ENCODE measurements at regions not wholly inside any gene's neighbourhood (a gene's known extent, or its start where the extent isn't known, plus 50 kb on each side); places are given as distances from the start of the nearest gene placed in this dataset.

- TF ChIP-seq CTCF (IDR thresholded peaks at IDR 0.05; ENCODE audit: low read depth, low read length) (no peak), POLR2A (IDR thresholded peaks at IDR 0.05; ENCODE audit: extremely low read depth, insufficient read length) (no peak), MYC (IDR thresholded peaks at IDR 0.05; ENCODE audit: low read depth, low read length) (no peak), MAX (IDR thresholded peaks at IDR 0.05; ENCODE audit: low read depth, low read length) (no peak)
These were observed 101.9 kb upstream of the ZNF644 start for GRCh38 chr1:91123773-91124172.
